DOHH2 (cell line): ENCODE measurements at regions not wholly inside any gene's neighbourhood (a gene's known extent, or its start where the extent isn't known, plus 50 kb on each side); places are given as distances from the start of the nearest gene placed in this dataset.

Experiments
- H3F3A ChIP-seq: fragments of 200-600 bp; sonication (generic), shearing (Covaris generic); 2 replicates; pipeline ENCODE4 v1.6.0; 2016; ENCODE audit warnings: antibody characterized with exemption, mild to moderate bottlenecking; ENCODE audit not compliant: control insufficient read depth, insufficient read depth
- H3K27ac ChIP-seq: fragments of 200-600 bp; sonication (generic); 2 replicates; pipeline ENCODE4 v1.5.1; 2014; ENCODE audit warnings: low read depth, mild to moderate bottlenecking, low read length, moderate library complexity
- H3K27me3 ChIP-seq: fragments of 200-600 bp; sonication (generic); 2 replicates; pipeline ENCODE4 v1.6.1; 2014; ENCODE audit warnings: mild to moderate bottlenecking, low read length, mixed read lengths; ENCODE audit not compliant: control insufficient read depth
- H3K36me3 ChIP-seq: fragments of 200-600 bp; sonication (generic); 2 replicates; pipeline ENCODE4 v1.6.1; 2014; ENCODE audit warnings: mild to moderate bottlenecking, low read length, moderate library complexity, mixed read lengths; ENCODE audit not compliant: control insufficient read depth
- H3K4me1 ChIP-seq: fragments of 200-600 bp; sonication (generic); 2 replicates; pipeline ENCODE4 v1.6.1; 2014; ENCODE audit warnings: mild to moderate bottlenecking, low read length, mixed read lengths; ENCODE audit not compliant: control insufficient read depth
- H3K4me2 ChIP-seq: fragments of 200-600 bp; sonication (generic); 2 replicates; pipeline ENCODE4 v1.6.0; 2014; ENCODE audit warnings: mild to moderate bottlenecking, low read length, moderate library complexity
- H3K4me3 ChIP-seq: fragments of 200-600 bp; sonication (generic); 2 replicates; pipeline ENCODE4 v1.5.1; 2014; ENCODE audit warnings: mild to moderate bottlenecking, low read length, mixed read lengths
- H3K79me2 ChIP-seq: fragments of 200-600 bp; sonication (generic); 2 replicates; pipeline ENCODE4 v1.6.1; 2014; ENCODE audit warnings: mild to moderate bottlenecking, low read length, mixed read lengths; ENCODE audit not compliant: control insufficient read depth
- H3K9me2 ChIP-seq: fragments of 200-600 bp; sonication (generic); replicated peaks from 2 replicates; pipeline ENCODE4 v1.6.1; 2014; ENCODE audit warnings: mild to moderate bottlenecking, low read length, mixed read lengths; ENCODE audit not compliant: control insufficient read depth
- H3K9me3 ChIP-seq: fragments of 200-600 bp; sonication (generic); 2 replicates; pipeline ENCODE4 v1.6.1; 2014; ENCODE audit warnings: antibody characterized with exemption, low read length, mixed read lengths; ENCODE audit not compliant: control insufficient read depth, insufficient read depth
- H4K20me1 ChIP-seq: fragments of 200-600 bp; sonication (generic); 2 replicates; pipeline ENCODE4 v1.6.0; 2014; ENCODE audit warnings: low read depth, mild to moderate bottlenecking, antibody characterized with exemption, low read length, moderate library complexity; ENCODE audit not compliant: control insufficient read depth, insufficient read depth
- CTCF ChIP-seq: fragments of 200-600 bp; sonication (generic); IDR thresholded peaks from one replicate; pipeline ENCODE4 v1.5.1; 2014; ENCODE audit warnings: antibody characterized with exemption, mild to moderate bottlenecking, low read depth, low read length; ENCODE audit not compliant: poor library complexity, severe bottlenecking
- EZH2phosphoT487 ChIP-seq: fragments of 200-600 bp; sonication (generic); IDR thresholded peaks from 2 replicates; pipeline ENCODE4 v1.6.1; 2017; ENCODE audit warnings: borderline replicate concordance, mild to moderate bottlenecking, antibody characterized with exemption, low read length, moderate library complexity, mixed read lengths

- Histone ChIP-seq H3K4me2 (no peak overlapping the region), H3K27ac (no peak overlapping the region), H3F3A (no peaks in the 10 kb centered on the region)
Measured at GRCh38 chr4:38383646-38384121, 280.3 kb upstream of the KLF3 start.

GRCh38 chr4:38385093-38386004 lies 278.6 kb upstream of the KLF3 start:
- no peaks in the 10 kb centered on the region for H3K79me2 ChIP-seq
- H3K9me2 ChIP-seq = no peaks in the 10 kb centered on the region
- no peaks in the 10 kb centered on the region for H3K9me3 ChIP-seq
- H3K27ac ChIP-seq = no peak overlapping the region
- no peaks in the 10 kb centered on the region for H3K4me1 ChIP-seq
- TF ChIP-seq CTCF (no peak), EZH2phosphoT487 (no peak)
- H3K36me3 ChIP-seq = no peaks in the 10 kb centered on the region
- H4K20me1 ChIP-seq = no peaks in the 10 kb centered on the region
- no peaks in the 10 kb centered on the region for H3K27me3 ChIP-seq
- H3K4me3 ChIP-seq = no peak overlapping the region
- no peak overlapping the region for H3K4me2 ChIP-seq
- H3F3A ChIP-seq = no peaks in the 10 kb centered on the region

More at GRCh38 chr4:38383646-38384121, 280.3 kb upstream of the KLF3 start:
- no peaks in the 10 kb centered on the region for H3K27me3 ChIP-seq
- no peaks in the 10 kb centered on the region for H4K20me1 ChIP-seq
- H3K4me3 ChIP-seq = no peak overlapping the region
- no peaks in the 10 kb centered on the region for H3K9me2 ChIP-seq
- no peaks in the 10 kb centered on the region for H3K9me3 ChIP-seq
- H3K79me2 ChIP-seq = no peaks in the 10 kb centered on the region
- no peak for TF ChIP-seq CTCF
- no peak for TF ChIP-seq EZH2phosphoT487
- no peaks in the 10 kb centered on the region for H3K4me1 ChIP-seq
- H3K36me3 ChIP-seq = no peaks in the 10 kb centered on the region

GRCh38 chr4:38386005-38386551 lies 277.9 kb upstream of the KLF3 start:
- Histone ChIP-seq H3K27me3 (no peaks in the 10 kb centered on the region), H3K36me3 (no peaks in the 10 kb centered on the region), H3K4me1 (no peaks in the 10 kb centered on the region), H3K4me2 (no peak overlapping the region), H3K9me2 (no peaks in the 10 kb centered on the region), H3K79me2 (no peaks in the 10 kb centered on the region), H3F3A (no peaks in the 10 kb centered on the region), H3K9me3 (no peaks in the 10 kb centered on the region), H4K20me1 (no peaks in the 10 kb centered on the region), H3K4me3 (no peak overlapping the region), H3K27ac (no peak overlapping the region)
- TF ChIP-seq EZH2phosphoT487 (no peak), CTCF (no peak)
